ENCODE measurements at regions not wholly inside any gene's neighbourhood (a gene's known extent, or its start where the extent isn't known, plus 50 kb on each side); places are given as distances from the start of the nearest gene placed in this dataset.

GRCh38 chr4:141543706-141544105 lies 92.7 kb upstream of the IL15 start:
- TF ChIP-seq SP1 (IDR thresholded peaks at IDR 0.05): no peak
- no peak for TF ChIP-seq FOXA1 (IDR thresholded peaks at IDR 0.05)

Measured in HEK293T (cell line).